ENCODE measurements at regions not wholly inside any gene's neighbourhood (a gene's known extent, or its start where the extent isn't known, plus 50 kb on each side); places are given as distances from the start of the nearest gene placed in this dataset.

DNA sequence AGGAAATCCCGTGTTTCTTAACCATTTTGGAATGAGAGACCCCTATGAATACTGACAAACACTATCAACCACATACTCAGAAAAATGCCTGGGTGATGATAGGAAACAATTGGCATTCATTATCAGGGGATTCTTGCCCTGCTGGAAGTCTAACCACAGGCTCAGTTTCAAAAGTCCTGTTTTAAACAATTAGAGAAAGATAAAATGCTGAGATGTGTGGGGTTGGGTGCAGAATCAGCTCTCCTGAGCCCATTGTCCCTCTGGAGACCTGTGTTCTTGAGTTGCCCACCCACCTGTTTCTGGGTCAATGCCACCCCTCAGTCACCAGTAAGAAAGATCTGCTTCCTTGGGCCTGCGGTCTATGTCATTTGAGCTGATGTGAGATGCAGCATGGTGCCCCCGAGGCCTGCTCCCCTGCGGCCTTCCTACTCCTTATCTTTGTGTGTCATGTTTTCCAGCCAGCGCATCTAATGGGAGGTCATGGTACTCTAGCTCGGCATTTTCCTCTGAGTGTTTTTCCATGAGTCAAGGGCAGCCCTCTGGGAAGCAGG lies 130.3 kb upstream of the PLXNA2 start:
- CTCF ChIA-PET, result no interaction called here
- TF ChIP-seq, protein P1, sequence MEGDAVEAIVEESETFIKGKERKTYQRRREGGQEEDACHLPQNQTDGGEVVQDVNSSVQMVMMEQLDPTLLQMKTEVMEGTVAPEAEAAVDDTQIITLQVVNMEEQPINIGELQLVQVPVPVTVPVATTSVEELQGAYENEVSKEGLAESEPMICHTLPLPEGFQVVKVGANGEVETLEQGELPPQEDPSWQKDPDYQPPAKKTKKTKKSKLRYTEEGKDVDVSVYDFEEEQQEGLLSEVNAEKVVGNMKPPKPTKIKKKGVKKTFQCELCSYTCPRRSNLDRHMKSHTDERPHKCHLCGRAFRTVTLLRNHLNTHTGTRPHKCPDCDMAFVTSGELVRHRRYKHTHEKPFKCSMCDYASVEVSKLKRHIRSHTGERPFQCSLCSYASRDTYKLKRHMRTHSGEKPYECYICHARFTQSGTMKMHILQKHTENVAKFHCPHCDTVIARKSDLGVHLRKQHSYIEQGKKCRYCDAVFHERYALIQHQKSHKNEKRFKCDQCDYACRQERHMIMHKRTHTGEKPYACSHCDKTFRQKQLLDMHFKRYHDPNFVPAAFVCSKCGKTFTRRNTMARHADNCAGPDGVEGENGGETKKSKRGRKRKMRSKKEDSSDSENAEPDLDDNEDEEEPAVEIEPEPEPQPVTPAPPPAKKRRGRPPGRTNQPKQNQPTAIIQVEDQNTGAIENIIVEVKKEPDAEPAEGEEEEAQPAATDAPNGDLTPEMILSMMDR (IDR thresholded peaks at IDR 0.05; ENCODE audit: insufficient read depth in 1 of 2, low read depth in 1 of 2, low read length in 1 of 2, severe bottlenecking in 1 of 2, unreplicated experiment in 1 of 2), result no peak
- Histone ChIP-seq H3K9me3 (no peaks in the 10 kb centered on the region), H3K27me3 (replicated peaks; ENCODE audit: control insufficient read depth, insufficient read depth, low read length) (no peaks in the 10 kb centered on the region; the same call in 1 of the 2 replicates), H3K4me3 (ENCODE audit: low read depth, low read length) (no peak overlapping the region), H3K4me1 (no peaks in the 10 kb centered on the region), H3K36me3 (ENCODE audit: control insufficient read depth, insufficient read depth, low read length) (no peaks in the 10 kb centered on the region)
- H3K36me3 Mint-ChIP-seq (ENCODE audit: insufficient read depth, unreplicated experiment), result no peaks in the 10 kb centered on the region
- no peaks in the 10 kb centered on the region for H3K9me3 Mint-ChIP-seq (ENCODE audit: unreplicated experiment)
- H3K27me3 Mint-ChIP-seq (ENCODE audit: insufficient read depth, unreplicated experiment), result peaks cover 5% of the 10 kb centered on the region
- intact Hi-C loops (cut with micrococcal nuclease; ENCODE audit: unreplicated experiment), result no loop called here
- no peaks in the 10 kb centered on the region for H3K4me1 Mint-ChIP-seq (ENCODE audit: low read depth, unreplicated experiment)
- no peak for DNase-seq
- no peak overlapping the region for H3K4me3 Mint-ChIP-seq (ENCODE audit: unreplicated experiment)
- no peak overlapping the region for H3K27ac Mint-ChIP-seq (ENCODE audit: unreplicated experiment)
- POLR2A ChIA-PET, result no interaction called here
- BruUV-seq (replicated peaks), result no TSS peak

DNA sequence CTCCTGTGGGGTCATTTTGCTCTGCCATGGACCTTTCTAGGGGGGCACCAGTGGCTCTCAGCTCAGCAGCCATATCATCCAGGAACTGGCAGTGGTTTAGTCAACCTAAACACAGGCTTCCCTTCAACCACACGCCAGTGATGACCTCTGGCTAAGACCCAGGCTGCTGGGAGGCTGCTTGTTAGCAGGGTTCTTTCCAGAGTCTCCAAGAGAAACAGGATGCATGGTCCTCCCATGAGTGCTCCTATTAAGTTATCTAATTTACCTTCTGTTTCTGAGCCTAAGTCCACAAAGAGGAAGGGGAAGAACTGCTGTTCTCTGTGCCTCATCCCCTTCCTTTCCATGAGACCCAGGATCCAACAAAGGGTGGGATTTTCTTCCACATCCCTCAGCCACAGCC lies 137.3 kb upstream of the PLXNA2 start:
- CTCF ChIA-PET, result no interaction called here
- H3K36me3 ChIP-seq (ENCODE audit: control insufficient read depth, insufficient read depth, low read length), result no peaks in the 10 kb centered on the region
- H3K4me3 Mint-ChIP-seq (ENCODE audit: unreplicated experiment), result no peak overlapping the region
- POLR2A ChIA-PET, result no interaction called here
- no TSS peak for BruUV-seq (replicated peaks)
- no peak for DNase-seq
- H3K9me3 ChIP-seq, result no peaks in the 10 kb centered on the region; the same call in 1 of the 2 replicates
- peaks cover 10% of the 10 kb centered on the region for H3K27me3 Mint-ChIP-seq (ENCODE audit: insufficient read depth, unreplicated experiment)
- no peaks in the 10 kb centered on the region for H3K27me3 ChIP-seq (replicated peaks; ENCODE audit: control insufficient read depth, insufficient read depth, low read length)
- no peaks in the 10 kb centered on the region for H3K9me3 Mint-ChIP-seq (ENCODE audit: unreplicated experiment)
- H3K36me3 Mint-ChIP-seq (ENCODE audit: insufficient read depth, unreplicated experiment), result no peaks in the 10 kb centered on the region
- TF ChIP-seq, protein P1 (IDR thresholded peaks at IDR 0.05; ENCODE audit: insufficient read depth in 1 of 2, low read depth in 1 of 2, low read length in 1 of 2, severe bottlenecking in 1 of 2, unreplicated experiment in 1 of 2), result no peak
- no peaks in the 10 kb centered on the region for H3K4me1 Mint-ChIP-seq (ENCODE audit: low read depth, unreplicated experiment)
- no peak overlapping the region for H3K27ac Mint-ChIP-seq (ENCODE audit: unreplicated experiment)
- no peak overlapping the region for H3K4me3 ChIP-seq (ENCODE audit: low read depth, low read length)
- intact Hi-C loops (cut with micrococcal nuclease; ENCODE audit: unreplicated experiment), result no loop called here
- no peaks in the 10 kb centered on the region for H3K4me1 ChIP-seq

DNA sequence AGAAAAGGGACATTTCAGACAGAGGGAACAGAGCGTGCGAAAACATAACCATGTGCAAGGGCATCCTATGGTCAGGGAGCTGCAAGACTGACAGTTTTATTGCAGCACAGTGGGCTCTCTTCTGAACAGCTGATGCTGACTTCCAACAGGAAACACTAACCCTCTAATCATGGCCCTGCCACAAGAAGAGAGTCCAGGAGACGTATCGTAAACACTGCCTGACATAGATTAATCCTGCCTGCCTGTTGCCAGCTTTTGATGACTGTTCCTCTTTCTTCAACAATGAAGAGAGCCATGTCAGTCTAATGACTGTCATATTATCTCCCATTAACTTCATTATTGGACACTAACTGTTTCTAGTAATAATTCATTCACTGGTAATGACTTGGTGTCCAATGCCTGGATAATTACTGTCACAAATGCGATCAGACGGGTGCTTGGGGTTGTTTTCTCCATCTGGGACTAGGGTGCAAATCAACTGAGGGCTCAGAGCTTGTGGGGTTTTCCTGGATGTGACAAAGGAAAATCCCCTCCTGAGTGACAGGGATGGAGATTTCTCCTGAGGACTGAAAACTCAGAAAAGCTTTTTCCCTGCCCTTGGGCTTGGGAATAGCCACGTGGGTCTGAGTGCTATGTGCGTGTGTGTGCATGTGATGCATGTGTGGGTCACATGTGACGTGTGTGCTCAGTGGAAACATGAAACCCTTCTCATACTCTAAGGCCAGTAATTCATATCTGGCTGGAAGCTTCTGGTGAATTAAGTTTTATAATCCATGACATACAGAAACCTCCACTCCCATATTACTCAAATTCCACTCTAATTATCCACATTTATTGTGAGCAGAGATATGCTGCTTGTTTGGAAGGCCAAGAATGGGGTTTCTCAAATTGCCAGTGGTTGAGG lies 144.0 kb upstream of the PLXNA2 start:
- no peaks in the 10 kb centered on the region for H3K9me3 Mint-ChIP-seq (ENCODE audit: unreplicated experiment)
- H3K9me3 ChIP-seq, result no peaks in the 10 kb centered on the region; the same call in 1 of the 2 replicates
- TF ChIP-seq, protein P1 (IDR thresholded peaks at IDR 0.05; ENCODE audit: insufficient read depth in 1 of 2, low read depth in 1 of 2, low read length in 1 of 2, severe bottlenecking in 1 of 2, unreplicated experiment in 1 of 2), result no peak
- no peaks in the 10 kb centered on the region for H3K36me3 ChIP-seq (ENCODE audit: control insufficient read depth, insufficient read depth, low read length)
- no peak for DNase-seq
- no peaks in the 10 kb centered on the region for H3K27me3 ChIP-seq (replicated peaks; ENCODE audit: control insufficient read depth, insufficient read depth, low read length)
- H3K4me1 ChIP-seq, result no peaks in the 10 kb centered on the region
- H3K27ac Mint-ChIP-seq (ENCODE audit: unreplicated experiment), result no peak overlapping the region
- CTCF ChIA-PET, result no interaction called here
- POLR2A ChIA-PET, result no interaction called here
- no peak overlapping the region for H3K4me3 Mint-ChIP-seq (ENCODE audit: unreplicated experiment)
- no TSS peak for BruUV-seq (replicated peaks)
- no peaks in the 10 kb centered on the region for H3K4me1 Mint-ChIP-seq (ENCODE audit: low read depth, unreplicated experiment)
- peaks cover 21% of the 10 kb centered on the region for H3K27me3 Mint-ChIP-seq (ENCODE audit: insufficient read depth, unreplicated experiment)
- intact Hi-C loops (cut with micrococcal nuclease; ENCODE audit: unreplicated experiment), result no loop called here
- H3K4me3 ChIP-seq (ENCODE audit: low read depth, low read length), result no peak overlapping the region
- no peaks in the 10 kb centered on the region for H3K36me3 Mint-ChIP-seq (ENCODE audit: insufficient read depth, unreplicated experiment)

Measured in Caco-2 (cell line).